Prostate gland (tissue), 2 donors: ENCODE measurements at regions not wholly inside any gene's neighbourhood (a gene's known extent, or its start where the extent isn't known, plus 50 kb on each side); places are given as distances from the start of the nearest gene placed in this dataset.

Experiments used
- CTCF ChIP-seq, 4 experiments: fragments of 200-600 bp in 2 of 4; fragments of 450-650 bp in 2 of 4; sonication (generic) in 2 of 4; IDR thresholded peaks; 1 replicate in 3 of 4; 2 replicates in 1 of 4; pipeline ENCODE4 v1.5.1; 2016 to 2019; ENCODE audit warnings: antibody characterized with exemption in 4 of 4, mild to moderate bottlenecking in 2 of 4, moderate library complexity in 2 of 4
- POLR2A ChIP-seq: fragments of 450-650 bp; IDR thresholded peaks from one replicate; pipeline ENCODE4 v1.6.1; 2016; ENCODE audit warnings: antibody characterized with exemption, mild to moderate bottlenecking

DNA sequence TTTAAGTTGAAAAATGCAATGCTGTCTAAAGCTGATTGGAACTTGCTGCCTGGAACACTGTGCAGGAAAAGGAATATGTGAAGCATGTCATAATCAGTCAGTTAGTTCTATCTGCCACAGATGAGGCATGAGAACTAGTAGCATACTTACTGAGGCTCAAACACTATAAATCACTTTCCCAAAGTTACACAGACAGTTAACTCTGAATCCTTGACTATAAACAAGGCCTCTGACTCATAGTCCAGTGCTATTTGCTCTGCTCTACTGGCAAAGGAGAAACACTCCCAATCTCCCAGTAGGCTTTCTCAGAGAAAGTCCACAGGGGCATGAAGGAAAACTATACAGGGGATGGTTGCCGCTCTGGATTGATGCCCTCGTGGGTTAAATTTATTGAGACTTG is 2078.4 kb upstream of the TENM3 start:
- no peak for TF ChIP-seq CTCF (IDR thresholded peaks at IDR 0.05)
- no peak for TF ChIP-seq POLR2A
